Progenitor cell of endocrine pancreas (in vitro differentiated cells): ENCODE measurements at regions not wholly inside any gene's neighbourhood (a gene's known extent, or its start where the extent isn't known, plus 50 kb on each side); places are given as distances from the start of the nearest gene placed in this dataset.
A peak's percentile ranks its signal among the peaks of the same experiment; 100 is the strongest.

Source experiments
- DNase-seq: peaks from one replicate; pipeline ENCODE4 v3.0.0; 2021; ENCODE audit warnings: low spot score; ENCODE audit not compliant: unreplicated experiment
- H3K27ac Mint-ChIP-seq: 2 replicates; pipeline ENCODE4 v1.8.0; 2021; ENCODE audit warnings: mild to moderate bottlenecking, moderate library complexity, mixed read lengths
- H3K27me3 Mint-ChIP-seq: 2 replicates; pipeline ENCODE4 v1.8.0; 2021; ENCODE audit warnings: mixed read lengths
- H3K36me3 Mint-ChIP-seq: 2 replicates; pipeline ENCODE4 v1.8.0; 2022; ENCODE audit warnings: mixed read lengths; ENCODE audit not compliant: insufficient read depth
- H3K4me1 Mint-ChIP-seq: 2 replicates; pipeline ENCODE4 v1.8.0; 2021; ENCODE audit warnings: low read depth, mixed read lengths
- H3K4me3 Mint-ChIP-seq: 2 replicates; pipeline ENCODE4 v1.8.0; 2021; ENCODE audit warnings: low read depth, mild to moderate bottlenecking, moderate library complexity, mixed read lengths
- H3K9me3 Mint-ChIP-seq: 2 replicates; pipeline ENCODE4 v1.8.0; 2021; ENCODE audit warnings: low read depth, mixed read lengths
- CTCF ChIP-seq: fragments of 200-600 bp; sonication (generic); IDR thresholded peaks from one replicate; pipeline ENCODE4 v1.5.0; 2021; ENCODE audit warnings: antibody characterized with exemption, mild to moderate bottlenecking; ENCODE audit not compliant: unreplicated experiment

- Mint-ChIP-seq H3K36me3 (no peaks in the 10 kb centered on the region), H3K4me1 (peaks cover 17% of the 10 kb centered on the region), H3K27me3 (no peaks in the 10 kb centered on the region), H3K4me3 (no peak overlapping the region), H3K27ac (no peak overlapping the region), H3K9me3 (peaks cover 18% of the 10 kb centered on the region)
- no peak for DNase-seq
- no peak for TF ChIP-seq CTCF
Observed at GRCh38 chr4:57460967-57461366, 350.8 kb upstream of the IGFBP7 start.

- H3K4me3 Mint-ChIP-seq: no peak overlapping the region
- peaks cover 2% of the 10 kb centered on the region for H3K4me1 Mint-ChIP-seq
- no peaks in the 10 kb centered on the region for H3K27me3 Mint-ChIP-seq
- H3K36me3 Mint-ChIP-seq: peaks cover 2% of the 10 kb centered on the region
- H3K27ac Mint-ChIP-seq: no peak overlapping the region
- peaks cover 20% of the 10 kb centered on the region for H3K9me3 Mint-ChIP-seq
- TF ChIP-seq CTCF: no peak
- no peak for DNase-seq
Observed at GRCh38 chr4:57448901-57449300, 338.7 kb upstream of the IGFBP7 start.

- DNase-seq: no peak
- TF ChIP-seq CTCF: no peak
- H3K27me3 Mint-ChIP-seq: no peaks in the 10 kb centered on the region
- H3K9me3 Mint-ChIP-seq: peaks cover 20% of the 10 kb centered on the region
- H3K27ac Mint-ChIP-seq: peak overlapping the region; percentile 23
- peaks cover 2% of the 10 kb centered on the region for H3K4me1 Mint-ChIP-seq
- peaks cover 2% of the 10 kb centered on the region for H3K36me3 Mint-ChIP-seq
- no peak overlapping the region for H3K4me3 Mint-ChIP-seq
Observed at GRCh38 chr4:57448452-57448851, 338.3 kb upstream of the IGFBP7 start.

- peaks cover 2% of the 10 kb centered on the region for H3K4me1 Mint-ChIP-seq
- H3K9me3 Mint-ChIP-seq: peaks cover 10% of the 10 kb centered on the region
- peaks cover 2% of the 10 kb centered on the region for H3K36me3 Mint-ChIP-seq
- TF ChIP-seq CTCF: no peak
- no peak for DNase-seq
- no peak overlapping the region for H3K4me3 Mint-ChIP-seq
- H3K27ac Mint-ChIP-seq: no peak overlapping the region
- peaks cover 3% of the 10 kb centered on the region for H3K27me3 Mint-ChIP-seq
Observed at GRCh38 chr4:57446266-57446665, 336.1 kb upstream of the IGFBP7 start.

GRCh38 chr4:57445686-57446085 lies 335.5 kb upstream of the IGFBP7 start:
- peaks cover 2% of the 10 kb centered on the region for H3K4me1 Mint-ChIP-seq

More at GRCh38 chr4:57445686-57446085, 335.5 kb upstream of the IGFBP7 start:
- H3K27me3 Mint-ChIP-seq: peaks cover 3% of the 10 kb centered on the region
- no peak overlapping the region for H3K27ac Mint-ChIP-seq
- no peak for TF ChIP-seq CTCF
- peaks cover 2% of the 10 kb centered on the region for H3K36me3 Mint-ChIP-seq
- peaks cover 6% of the 10 kb centered on the region for H3K9me3 Mint-ChIP-seq
- no peak overlapping the region for H3K4me3 Mint-ChIP-seq
- DNase-seq: no peak
